Hypothalamus (tissue), 51 donors: ENCODE measurements at regions not wholly inside any gene's neighbourhood (a gene's known extent, or its start where the extent isn't known, plus 50 kb on each side); places are given as distances from the start of the nearest gene placed in this dataset.
"Not testable (repeated sequence)": the region's sequence is repeated elsewhere in the genome, so short reads cannot be mapped to it uniquely, and the experiment has no call there.

ENCODE experiments used
- DNase-seq, 51 donors: peaks; one replicate each; lab custom pipeline; 2025; lab: John Stamatoyannopoulos, UW

DNA sequence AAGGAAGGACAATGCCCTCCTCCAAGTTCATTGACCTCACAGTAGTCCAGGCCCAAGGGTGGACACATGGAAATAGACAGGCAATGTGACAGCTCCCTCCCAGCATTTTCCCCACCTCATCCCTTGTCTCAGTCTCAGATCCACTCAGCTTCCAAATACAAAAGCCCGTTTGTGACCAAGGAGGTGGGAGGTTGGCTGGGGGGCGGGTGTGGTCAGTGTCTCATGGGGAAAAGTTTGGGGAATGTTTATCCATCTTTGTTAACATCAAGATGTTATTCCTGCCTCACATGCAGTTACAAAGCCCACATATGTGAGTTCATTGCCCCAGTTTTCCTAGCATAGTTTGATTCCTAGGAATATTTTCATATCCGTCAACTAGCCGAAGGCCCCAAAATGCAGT, 338.5 kb upstream of the PPP2R3A start:
- no peak for DNase-seq

DNA sequence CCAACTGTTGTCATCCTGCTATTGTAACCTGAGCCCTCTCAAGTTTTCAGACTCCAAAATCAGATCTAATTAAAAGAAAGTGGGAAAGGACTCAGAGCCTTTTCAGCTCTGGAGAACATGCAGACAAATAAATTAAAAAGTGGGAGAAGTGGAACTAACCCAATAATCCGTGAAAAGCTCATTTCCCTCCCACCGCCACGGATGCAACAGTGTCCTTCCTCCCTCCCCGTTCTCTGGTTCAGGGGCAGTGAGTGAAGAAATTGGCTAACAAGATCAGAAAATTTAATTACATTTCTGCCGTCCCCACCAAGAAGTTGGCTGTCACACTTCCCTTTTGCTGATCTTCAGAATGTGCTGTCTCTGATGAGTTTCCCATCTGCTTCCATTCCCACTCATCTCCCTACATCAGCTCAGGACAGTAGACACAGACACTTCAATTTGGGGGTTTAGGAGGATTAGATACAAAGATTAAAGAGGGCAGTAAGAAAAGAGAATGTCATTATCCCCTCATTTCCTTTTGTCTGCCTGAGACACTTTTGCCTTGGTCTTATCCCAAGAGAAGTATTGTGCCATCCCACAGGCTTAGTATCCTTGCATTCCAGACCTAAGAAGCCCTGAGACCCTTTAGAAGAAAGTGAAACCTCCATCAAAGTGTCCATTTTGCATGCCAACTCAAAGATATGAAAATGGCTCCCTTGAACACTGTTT, 335.7 kb upstream of the PPP2R3A start:
- no peak for DNase-seq

DNA sequence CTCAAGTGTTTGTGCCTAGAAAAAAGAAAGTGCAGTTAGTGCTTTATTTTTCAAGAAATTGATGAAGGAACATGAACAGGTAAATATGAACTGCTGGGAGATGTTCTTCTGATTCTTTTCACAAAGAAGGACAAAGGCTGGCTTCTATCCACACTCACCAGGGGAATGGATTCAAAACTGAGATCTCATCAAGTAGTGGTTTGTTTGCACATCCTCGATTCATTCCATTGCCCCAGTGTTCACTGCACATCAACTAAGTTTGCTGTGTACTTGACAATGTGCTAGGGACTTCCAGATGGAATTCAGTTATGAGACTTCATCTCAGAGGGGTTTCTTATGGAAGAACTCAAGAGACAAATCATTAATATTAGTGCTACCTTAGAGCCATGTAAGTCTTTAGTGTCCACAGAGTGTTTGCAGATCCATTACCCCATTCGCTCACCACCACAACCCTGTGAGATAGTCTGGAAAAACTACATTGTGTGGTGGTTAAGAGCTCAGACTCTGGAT, 332.9 kb upstream of the PPP2R3A start:
- no peak for DNase-seq

DNA sequence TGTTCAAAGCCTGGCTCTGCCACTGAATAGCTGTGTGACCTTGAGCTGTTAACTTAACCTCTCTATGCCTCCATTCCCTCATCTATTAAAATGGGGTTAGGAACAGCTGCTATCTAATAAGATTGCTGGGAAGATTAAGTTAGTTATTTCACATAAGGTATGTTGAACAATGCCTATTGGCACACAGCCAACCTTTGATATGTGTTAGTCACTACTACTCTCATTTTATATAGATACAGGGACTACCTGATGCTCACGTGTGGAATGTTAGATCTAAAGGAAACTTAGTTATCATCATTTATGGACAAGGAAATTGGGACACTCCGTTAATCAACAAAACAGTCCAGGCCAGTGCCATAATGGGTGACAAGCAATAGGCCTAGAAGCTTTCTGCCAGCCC, 332.4 kb upstream of the PPP2R3A start:
- no peak for DNase-seq

DNA sequence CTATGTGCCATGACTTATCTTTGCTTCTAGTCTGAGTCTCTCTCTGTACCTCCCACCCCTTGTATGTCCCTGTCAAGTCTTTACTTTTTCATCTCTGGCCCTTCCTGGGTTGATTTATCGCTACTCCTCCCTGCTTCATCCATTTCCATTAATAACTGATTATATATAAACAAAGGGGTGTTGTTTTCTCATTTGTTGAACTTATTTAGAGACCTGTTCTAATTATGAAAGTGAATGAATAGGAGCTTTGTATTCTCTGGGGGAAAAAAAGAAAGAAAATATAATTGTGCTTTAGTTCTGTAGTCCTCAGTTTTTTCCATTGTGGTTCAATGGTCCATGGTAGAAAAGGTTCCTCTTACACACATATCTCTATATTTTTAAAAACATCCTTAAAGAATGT, 328.9 kb upstream of the PPP2R3A start:
- no peak for DNase-seq

DNA sequence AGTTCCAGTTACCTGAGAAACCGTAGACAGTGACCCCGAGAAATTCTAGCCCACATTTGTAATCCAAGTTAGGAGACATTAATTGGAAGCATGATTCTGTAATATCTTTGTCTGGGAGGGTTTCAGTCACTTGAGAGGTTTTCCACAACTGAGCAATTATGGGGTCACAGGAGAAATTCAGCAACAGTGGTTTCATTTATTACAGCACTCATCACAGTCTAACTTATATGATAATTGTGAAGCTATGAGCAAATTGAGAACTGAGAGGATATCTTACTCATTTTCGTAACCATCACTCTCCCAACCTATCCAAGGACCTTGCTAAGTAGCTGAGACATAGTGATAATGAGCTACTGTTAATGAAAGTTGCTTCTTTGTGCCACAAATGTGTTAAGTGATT, 328.5 kb upstream of the PPP2R3A start:
- DNase-seq: no peak

DNA sequence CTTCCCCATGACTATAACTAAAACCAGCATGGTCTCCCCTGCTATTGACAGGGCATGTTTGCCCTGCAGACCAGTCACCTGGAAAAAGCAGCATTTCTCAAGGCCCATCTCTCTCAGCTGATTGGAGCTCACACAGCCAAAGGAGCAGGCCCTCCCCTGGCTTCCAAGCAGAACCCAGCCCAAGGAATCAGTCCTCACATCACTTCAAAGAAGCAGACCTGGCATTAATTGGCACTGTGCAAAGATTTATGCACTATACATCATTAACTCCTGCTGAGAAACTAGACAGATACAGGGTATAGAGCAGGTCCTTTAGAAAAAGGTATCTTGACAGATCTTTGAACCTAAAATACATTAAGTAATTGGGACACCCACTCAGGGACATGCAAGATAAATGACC, 323.8 kb upstream of the PPP2R3A start:
- no peak for DNase-seq

DNA sequence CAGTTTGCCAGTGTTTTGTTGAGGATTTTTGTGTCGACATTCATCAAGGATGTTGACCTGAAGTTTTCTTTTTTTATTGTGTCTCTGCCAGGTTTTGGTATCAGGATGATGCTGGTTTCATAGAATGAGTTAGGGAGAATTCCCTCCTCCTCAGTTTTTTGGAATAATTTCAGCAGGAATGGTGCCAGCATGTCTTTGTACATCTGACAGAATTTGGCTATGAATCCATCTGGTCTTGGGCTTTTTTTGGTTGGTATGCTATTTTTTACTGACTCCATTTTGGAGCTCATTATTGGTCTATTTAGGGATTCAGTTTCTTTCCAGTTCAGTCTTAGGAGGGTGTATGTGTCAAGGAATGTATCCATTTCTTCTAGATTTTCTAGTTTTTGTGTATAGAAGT, 320.0 kb upstream of the PPP2R3A start:
- DNase-seq: no peak

DNA sequence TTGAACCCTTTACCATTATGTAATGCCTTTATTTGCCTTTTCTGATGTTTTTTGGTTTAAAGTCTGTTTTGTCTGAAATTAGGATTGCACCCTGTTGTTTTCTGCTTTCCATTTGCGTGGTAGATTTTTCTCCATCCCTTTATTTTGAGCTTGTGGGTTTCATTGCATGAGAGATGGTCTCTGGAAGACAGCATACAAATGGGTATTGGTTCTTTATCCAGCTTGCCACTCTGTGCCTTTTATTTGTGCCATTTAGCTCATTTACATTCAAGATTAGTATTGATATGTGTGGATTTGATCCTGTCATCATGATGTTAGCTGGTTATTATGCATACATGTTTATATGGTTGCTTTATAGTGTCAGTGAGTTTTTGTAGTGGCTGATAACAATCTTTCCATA, 318.7 kb upstream of the PPP2R3A start:
- DNase-seq: no peak

DNA sequence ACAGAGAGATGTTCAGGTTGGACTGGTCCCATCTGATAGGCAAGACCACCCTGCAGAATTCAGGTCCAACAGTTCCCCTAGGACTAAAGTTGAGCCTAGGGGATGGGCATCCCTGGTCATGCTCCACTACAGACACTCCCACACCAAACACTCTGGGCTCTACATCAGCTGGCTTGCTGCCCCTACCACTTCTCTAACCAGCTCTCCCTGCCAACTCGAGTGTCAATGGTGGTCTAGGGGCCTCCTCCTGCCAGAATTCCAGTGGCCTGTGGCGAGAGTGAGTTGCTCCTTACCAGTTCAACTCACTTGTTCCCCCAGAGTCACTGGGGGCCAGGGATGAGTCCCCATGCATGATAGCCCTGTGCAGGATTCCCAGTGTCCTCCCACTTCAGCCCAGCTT, 316.2 kb upstream of the PPP2R3A start:
- DNase-seq: no peak

DNA sequence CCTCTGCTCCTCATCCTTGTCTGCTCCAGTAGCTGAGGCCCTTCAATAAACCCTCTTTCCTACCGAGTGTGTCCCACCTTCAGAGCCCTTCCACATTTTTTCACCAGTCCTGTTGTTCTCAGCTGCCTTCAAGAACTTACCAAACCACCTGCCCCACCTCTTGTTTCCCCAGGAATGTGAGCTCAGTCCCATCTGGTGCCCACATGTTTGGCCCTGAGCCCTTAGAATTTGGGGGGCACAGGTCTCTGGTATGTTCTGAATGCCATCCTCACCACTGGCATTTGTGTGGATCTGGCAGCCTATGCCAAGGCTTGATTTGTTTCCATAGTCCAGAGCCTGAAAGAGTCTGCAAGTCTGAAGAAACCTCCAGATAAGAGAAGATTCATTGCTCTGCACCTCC, 315.2 kb upstream of the PPP2R3A start:
- DNase-seq: no peak

DNA sequence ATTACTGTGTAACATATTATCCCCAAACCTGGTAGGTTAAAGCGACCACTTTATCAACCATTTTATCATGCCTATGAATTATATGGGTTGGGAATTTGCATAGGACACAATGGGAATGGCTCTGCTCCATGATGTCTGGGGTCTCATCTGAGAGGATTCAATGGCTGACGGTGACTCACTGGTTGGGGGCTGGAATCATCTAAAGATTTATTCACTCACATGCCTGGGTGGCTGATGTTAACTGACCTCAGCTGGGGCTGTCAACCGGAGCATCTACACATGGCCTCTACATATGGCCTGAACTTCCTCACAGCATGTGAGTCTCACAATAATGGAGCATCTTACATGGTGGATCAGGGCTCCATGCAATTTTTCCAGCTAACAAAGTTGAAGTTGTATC, 313.1 kb upstream of the PPP2R3A start:
- DNase-seq: no peak

DNA sequence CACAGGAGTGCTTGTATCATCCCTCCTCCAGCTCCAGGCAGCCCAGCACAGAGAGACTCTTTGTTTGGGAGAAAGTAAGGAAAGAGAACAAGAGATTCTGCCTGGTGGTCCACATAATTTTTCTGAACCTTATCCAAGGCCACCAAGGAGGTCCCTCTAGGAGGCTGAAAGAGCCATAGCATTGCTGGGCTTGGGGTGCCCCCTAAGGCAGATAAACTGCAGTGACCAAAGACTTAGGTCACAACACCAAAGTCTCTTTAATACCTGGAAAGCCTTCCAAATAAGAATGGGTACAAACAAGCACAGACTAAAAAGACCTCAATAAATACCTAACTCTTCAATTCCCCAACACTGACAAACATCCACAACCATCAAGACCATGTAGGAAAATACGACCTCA, 310.2 kb upstream of the PPP2R3A start:
- no peak for DNase-seq

DNA sequence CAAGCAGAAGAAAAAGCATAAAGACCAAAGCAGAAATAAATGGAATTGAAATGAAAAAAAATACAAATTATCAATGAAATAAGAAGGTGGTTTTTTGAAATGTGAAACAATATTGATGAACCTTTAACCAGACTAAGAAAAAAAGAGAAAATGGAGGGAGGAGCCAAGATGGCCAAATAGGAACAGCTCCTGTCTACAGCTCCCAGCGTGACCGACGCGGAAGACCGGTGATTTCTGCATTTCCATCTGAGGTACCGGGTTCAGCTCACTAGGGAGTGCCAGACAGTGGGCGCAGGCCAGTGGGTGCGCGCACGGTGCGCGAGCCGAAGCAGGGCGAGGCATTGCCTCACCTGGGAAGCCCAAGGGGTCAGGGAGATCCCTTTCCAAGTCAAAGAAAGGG, 307.1 kb upstream of the PPP2R3A start:
- DNase-seq: not testable (repeated sequence)

DNA sequence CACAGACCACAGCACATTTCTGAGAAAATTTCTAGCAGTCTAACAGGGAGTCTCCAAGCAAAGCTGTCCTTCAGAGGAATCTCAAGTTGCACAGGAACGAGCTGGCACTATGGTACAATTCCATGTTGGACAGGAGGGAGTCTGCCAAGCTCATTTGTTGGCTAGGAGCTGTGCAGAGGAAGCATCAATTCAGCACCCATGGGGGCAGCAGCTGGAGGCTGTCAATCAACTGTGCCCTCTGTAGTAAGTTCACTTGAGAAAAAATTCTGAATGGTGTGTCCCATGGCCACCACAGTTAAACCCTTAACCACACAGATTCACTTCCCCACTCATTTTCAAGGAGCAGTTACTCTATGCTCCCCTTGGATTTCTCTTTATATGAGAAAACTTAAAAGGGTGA, 298.5 kb upstream of the PPP2R3A start:
- DNase-seq: no peak

DNA sequence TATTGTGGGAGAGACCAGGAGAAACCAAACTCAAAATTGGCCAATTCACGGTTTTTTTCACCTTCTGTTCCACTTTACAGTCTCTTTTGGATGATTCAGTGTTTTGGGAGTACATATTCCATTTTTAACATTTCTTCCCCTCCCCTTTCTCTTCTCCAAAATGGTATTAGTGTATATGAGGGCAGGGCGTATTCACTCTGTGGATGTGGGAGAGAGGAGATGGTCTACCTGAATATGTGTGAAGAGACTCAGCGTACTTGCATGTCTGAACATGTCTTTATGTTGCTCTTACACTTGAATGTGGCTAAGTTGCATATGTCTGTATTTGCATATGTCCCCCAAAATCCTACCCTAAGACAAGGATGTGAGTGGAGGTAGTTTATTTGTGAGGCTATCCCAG, 291.0 kb upstream of the PPP2R3A start:
- DNase-seq: no peak

DNA sequence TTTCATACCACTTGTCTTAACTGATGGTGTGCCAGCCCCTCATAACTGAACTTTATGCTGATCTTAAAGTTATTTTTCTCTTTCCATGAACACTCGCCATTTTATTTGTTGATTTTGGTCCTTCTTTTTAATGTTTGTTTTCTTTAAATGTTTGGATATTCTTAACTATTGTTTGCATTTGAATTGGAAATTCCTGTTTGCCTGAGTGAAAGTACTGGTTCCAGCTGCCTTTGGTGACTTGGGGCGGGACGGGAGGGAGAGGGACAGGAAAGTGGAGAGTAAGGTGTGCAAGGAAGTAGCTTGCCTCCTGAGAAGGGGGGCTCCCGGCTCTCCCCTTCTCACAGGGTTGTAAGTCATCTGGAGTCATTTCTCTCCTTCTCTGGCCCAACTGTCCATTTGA, 287.1 kb upstream of the PPP2R3A start:
- DNase-seq: no peak

DNA sequence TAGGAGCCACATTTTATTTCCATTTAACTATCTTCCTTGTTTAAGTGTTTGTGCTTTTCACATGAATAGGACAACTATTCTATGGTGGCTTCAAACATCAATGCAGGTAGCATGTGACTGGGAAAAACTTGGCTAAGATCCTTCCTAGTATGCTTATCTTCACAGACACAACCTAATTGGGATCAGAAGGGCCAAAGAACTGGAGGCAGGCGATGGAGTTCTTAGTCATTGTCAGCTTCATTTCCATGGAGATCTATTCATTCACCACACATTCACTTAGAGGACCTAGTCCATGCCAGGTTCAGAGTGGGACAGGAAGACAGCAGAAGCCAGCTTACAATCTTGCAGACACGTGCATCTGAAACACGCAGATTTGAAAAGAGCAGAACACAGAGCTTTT, 277.5 kb upstream of the PPP2R3A start:
- DNase-seq: no peak

DNA sequence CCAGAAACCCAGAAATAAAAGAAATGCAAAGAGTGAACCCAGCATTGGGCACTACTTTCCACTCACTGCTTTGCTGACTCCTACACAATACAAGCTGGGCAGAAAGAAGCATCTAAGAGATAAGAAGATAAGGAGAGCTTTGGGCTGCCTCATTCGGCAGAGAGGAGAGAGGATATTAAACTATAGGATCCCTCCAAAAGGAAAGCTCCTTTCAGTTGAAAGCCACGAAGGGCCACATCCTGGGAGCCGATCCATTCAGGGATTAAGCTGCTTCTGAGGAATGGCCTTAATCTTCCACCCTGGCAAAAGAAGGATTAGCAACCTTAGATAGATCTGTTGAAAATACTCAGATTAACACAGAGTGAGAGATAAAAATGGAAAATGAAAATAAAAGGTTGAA, 274.9 kb upstream of the PPP2R3A start:
- no peak for DNase-seq

DNA sequence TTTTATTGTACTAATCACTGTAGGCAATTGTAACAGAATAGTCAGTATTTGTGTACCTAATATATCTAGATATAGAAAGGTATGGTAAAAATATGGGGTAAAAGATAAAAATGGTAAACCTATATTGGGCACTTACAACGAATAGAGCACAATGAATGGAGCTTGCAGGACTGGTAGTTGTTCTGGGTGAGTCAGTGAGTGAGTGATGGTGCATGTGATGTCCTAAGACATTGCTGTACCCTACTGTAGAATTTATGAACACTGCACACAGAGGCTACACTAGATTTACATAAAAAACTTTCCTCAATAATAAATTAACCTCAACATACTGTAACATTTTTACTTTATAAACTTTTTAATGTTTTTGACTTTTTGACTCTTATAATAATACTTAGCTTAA, 274.3 kb upstream of the PPP2R3A start:
- DNase-seq: no peak

DNA sequence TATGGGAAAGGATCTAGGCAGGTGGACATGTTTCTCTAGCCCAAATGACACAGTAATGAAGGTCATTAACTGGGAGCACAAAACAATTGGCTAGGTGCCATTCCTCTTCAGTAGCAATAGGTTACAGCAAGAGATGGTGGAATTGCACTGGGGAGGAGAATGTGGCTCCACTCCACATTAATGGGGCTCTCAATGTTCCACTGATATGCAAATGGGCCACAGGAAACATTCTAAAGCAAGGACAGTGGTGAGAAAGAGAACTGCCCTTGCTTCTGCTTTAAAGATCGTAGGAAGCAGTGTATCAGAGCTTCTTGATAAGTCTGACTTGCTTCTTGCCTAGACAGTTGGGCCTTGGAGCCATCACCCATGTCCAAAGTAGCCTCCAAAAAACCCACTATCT, 271.4 kb upstream of the PPP2R3A start:
- DNase-seq: no peak

DNA sequence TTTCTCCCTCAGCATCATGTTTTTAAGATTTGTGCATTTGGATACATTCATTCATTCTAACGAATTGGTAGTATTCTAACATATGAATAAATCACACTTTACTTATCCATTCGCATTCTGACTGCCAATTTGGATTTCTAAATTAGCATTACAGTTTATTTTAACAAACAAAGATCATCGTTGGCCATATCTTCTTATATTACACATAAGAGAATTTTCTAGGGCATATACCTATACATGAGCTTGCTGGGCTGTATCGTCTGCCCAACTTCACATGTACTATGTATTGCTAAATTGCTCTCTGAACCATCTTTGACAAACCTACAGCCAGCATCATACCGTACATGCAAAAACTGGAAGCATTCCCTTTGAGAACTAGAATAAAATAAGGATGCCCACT, 265.8 kb upstream of the PPP2R3A start:
- DNase-seq: no peak

DNA sequence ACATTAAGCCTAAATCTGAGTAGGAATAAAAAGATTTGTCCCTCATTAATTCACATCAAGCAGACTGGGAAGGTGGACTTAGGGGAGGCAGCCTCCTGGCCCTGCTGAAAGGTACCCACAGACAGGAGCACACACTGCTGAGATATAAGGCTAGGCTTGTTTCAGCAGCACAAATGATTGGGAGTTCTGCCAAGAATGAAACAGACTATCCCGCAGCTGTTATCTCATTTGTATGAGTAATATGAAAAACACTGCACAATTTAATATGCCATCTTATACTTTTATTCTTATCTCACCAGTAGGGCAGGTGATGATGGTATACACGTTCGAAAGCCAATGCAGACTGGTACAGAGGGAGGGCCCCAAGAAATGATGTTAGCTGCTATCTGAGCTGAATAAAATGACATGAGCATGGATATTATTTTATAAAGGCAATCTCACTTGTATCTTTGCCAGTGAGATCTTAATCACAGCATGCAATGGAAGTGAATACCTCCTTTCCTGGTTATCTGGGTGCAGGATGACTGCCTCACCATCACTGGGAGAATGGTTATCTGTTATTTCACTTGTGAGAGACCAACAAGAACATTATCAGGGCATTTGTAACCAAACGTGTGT, 258.7 kb upstream of the PPP2R3A start:
- DNase-seq: peak in 1 of 51 donors; percentile 1
